ENCODE measurements at regions not wholly inside any gene's neighbourhood (a gene's known extent, or its start where the extent isn't known, plus 50 kb on each side); places are given as distances from the start of the nearest gene placed in this dataset.

GRCh38 chr11:129290966-129291365 lies 84.7 kb upstream of the BARX2 start:
- no peaks in the 10 kb centered on the region for H3K79me1 ChIP-seq (ENCODE audit: low read depth, low read length)
- no peaks in the 10 kb centered on the region for H3K27me3 ChIP-seq (replicated peaks in 1 of 4; ENCODE audit: control insufficient read depth in 3 of 4, extremely low read depth in 1 of 4, insufficient read depth in 3 of 4, low read length in 3 of 4)
- no peak overlapping the region for H3K27ac ChIP-seq (ENCODE audit: low read depth, low read length)
- no peak overlapping the region for H3K14ac ChIP-seq (ENCODE audit: insufficient read length)
- 0 out of 2 replicates have a peak overlapping the region, but pooled peaks have one; percentile 24 for H3K18ac ChIP-seq (ENCODE audit: extremely low read depth, low read length)
- peak overlapping the region; percentile 83; the same call in 1 of the 2 replicates for H2BK15ac ChIP-seq (ENCODE audit: low read length)
- peaks cover 2 to 10% (median 4%) of the 10 kb centered on the region in 4 experiments; a peak in 6 of 7 replicates for H3K4me1 ChIP-seq (replicated peaks in 1 of 4; ENCODE audit: control insufficient read depth in 3 of 4, insufficient read depth in 4 of 4, low read length in 3 of 4)
- H3K9ac ChIP-seq (replicated peaks in 1 of 4; ENCODE audit: extremely low read depth in 1 of 4, low read depth in 3 of 4, low read length in 3 of 4): no peak overlapping the region
- FAIRE-seq (no peak), DNase-seq (ENCODE audit: low read depth in 1 of 2, low spot score in 2 of 2) (no peak)
- H2BK120ac ChIP-seq (replicated peaks; ENCODE audit: low read depth, low read length): no peak overlapping the region
- H3K4ac ChIP-seq (replicated peaks; ENCODE audit: insufficient read length, low read depth, low read length): no peak overlapping the region
- peak overlapping the region; percentile 84 for H2AFZ ChIP-seq (ENCODE audit: low read length)
- H3K36me3 ChIP-seq (ENCODE audit: control insufficient read depth in 2 of 4, insufficient read depth in 4 of 4, low read length in 3 of 4): no peaks in the 10 kb centered on the region
- ChIA-PET POLR2A (ENCODE audit: partially characterized antibody) (interaction anchor here (1.1 kb wide), 1 partner anchor 13 kb away, joined by 4 read pairs; no protein-coding TSS in a partner anchor), CTCF (ENCODE audit: partially characterized antibody) (interaction anchor here (1.1 to 1.7 kb wide), 4 partner anchors 13 to 41 kb away, joined by 4 to 7 read pairs (median 5); no protein-coding TSS in a partner anchor)
- H2BK5ac ChIP-seq (ENCODE audit: low read depth, low read length): 0 out of 2 replicates have a peak overlapping the region, but pooled peaks have one; percentile 22
- no peak overlapping the region for H3K23ac ChIP-seq (ENCODE audit: insufficient read length)
- no peak overlapping the region for H4K91ac ChIP-seq (replicated peaks; ENCODE audit: insufficient read length, low read length)
- no peak overlapping the region for H3K4me3 ChIP-seq (ENCODE audit: extremely low read depth in 1 of 4, insufficient read depth in 2 of 4, low read depth in 3 of 4, low read length in 4 of 4)
- no peaks in the 10 kb centered on the region for H4K20me1 ChIP-seq (replicated peaks in 1 of 2; ENCODE audit: control insufficient read depth in 1 of 2, insufficient read depth in 2 of 2, low read length in 2 of 2)
- no peak overlapping the region for H4K5ac ChIP-seq (ENCODE audit: insufficient read length, low read depth, low read length)
- H2BK12ac ChIP-seq (ENCODE audit: low read depth, low read length): no peak overlapping the region
- TF ChIP-seq BRCA1 (IDR thresholded peaks at IDR 0.05; ENCODE audit: low read depth, low read length) (no peak), CTCF (IDR thresholded peaks at IDR 0.05; ENCODE audit: control extremely low read depth in 1 of 3, insufficient read depth in 1 of 3, low read depth in 1 of 3, low read length in 3 of 3) (no peak), SIN3A (conservative IDR thresholded peaks at IDR 0.05 in 1 of 2, IDR thresholded peaks at IDR 0.05 in 1 of 2; ENCODE audit: low read depth in 1 of 2, low read length in 2 of 2) (no peak), HDAC6 (IDR thresholded peaks at IDR 0.05; ENCODE audit: low read depth, low read length) (no peak), EZH2 (IDR thresholded peaks at IDR 0.05; ENCODE audit: low read depth, low read length, severe bottlenecking) (no peak), NRF1 (IDR thresholded peaks at IDR 0.05; ENCODE audit: low read depth, low read length) (no peak), SIRT6 (IDR thresholded peaks at IDR 0.05; ENCODE audit: low read length) (no peak), POU5F1 (IDR thresholded peaks at IDR 0.05; ENCODE audit: low read depth, low read length) (no peak), KDM1A (IDR thresholded peaks at IDR 0.05; ENCODE audit: borderline replicate concordance, low read length) (no peak), TEAD4 (IDR thresholded peaks at IDR 0.05; ENCODE audit: low read depth, low read length) (no peak)
- WGBS, 2 experiments (ENCODE audit: extremely low coverage in 1 of 2, insufficient coverage in 1 of 2, insufficient read length in 1 of 2, insufficient replicate concordance in 2 of 2, low coverage in 1 of 2, low lambda C conversion rate in 2 of 2, missing lambda C conversion rate in 1 of 2): 62% methylated on average over 7 of the region's 7 CpGs; no CpG with 5 or more reads in 1 of the 2 experiments
- no peaks in the 10 kb centered on the region for H3K9me3 ChIP-seq (ENCODE audit: insufficient read depth in 2 of 2, low read depth in 1 of 2, low read length in 1 of 2)
- no peak overlapping the region for H2AK5ac ChIP-seq (ENCODE audit: low read depth, low read length)
- no peak overlapping the region for H3K56ac ChIP-seq (replicated peaks; ENCODE audit: insufficient read length, low read depth, low read length)
- H3K4me2 ChIP-seq (ENCODE audit: insufficient read depth in 1 of 2, low read depth in 2 of 2, low read length in 2 of 2): peak overlapping the region in 1 of 2 experiments; percentile 45; a peak in 1 of 4 replicates
- H4K8ac ChIP-seq (ENCODE audit: extremely low read depth, insufficient read depth, low read length): no peak overlapping the region
- no peak overlapping the region for H2BK20ac ChIP-seq (ENCODE audit: low read length)
- no peaks in the 10 kb centered on the region for H3K23me2 ChIP-seq (ENCODE audit: low read depth, low read length)
- H3K79me2 ChIP-seq (ENCODE audit: control insufficient read depth in 1 of 2, insufficient read depth in 2 of 2, low read length in 2 of 2): no peaks in the 10 kb centered on the region

Measured in H1 (cell line).